Esophagus muscularis mucosa (tissue), 4 donors: ENCODE measurements at regions not wholly inside any gene's neighbourhood (a gene's known extent, or its start where the extent isn't known, plus 50 kb on each side); places are given as distances from the start of the nearest gene placed in this dataset.

Experiments used
- DNase-seq: peaks from one replicate; pipeline ENCODE4 v3.0.0-alpha.2; 2017; ENCODE audit errors: extremely low spot score
- H3K27ac ChIP-seq, 4 donors: fragments of 200-600 bp; sonication (generic); replicated peaks in 1 of 4; 1 replicate in 3 of 4; 2 replicates in 1 of 4; pipeline ENCODE4 v1.5.1; 2016 to 2019; ENCODE audit warnings: mild to moderate bottlenecking in 1 of 4
- H3K27me3 ChIP-seq, 4 donors: fragments of 200-600 bp; sonication (generic); one replicate each; pipeline versions ENCODE4 v1.5.1 to v1.6.0; 2016 to 2019
- H3K36me3 ChIP-seq, 4 donors: fragments of 200-600 bp; sonication (generic); one replicate each; pipeline ENCODE4 v1.5.1; 2016 to 2019
- H3K4me1 ChIP-seq, 4 donors: fragments of 200-600 bp; sonication (generic); one replicate each; pipeline ENCODE4 v1.5.1; 2016 to 2019
- H3K4me3 ChIP-seq, 4 donors: fragments of 200-600 bp; sonication (generic); 1 replicate in 2 of 4; 2 replicates in 2 of 4; pipeline ENCODE4 v1.5.1; 2016 to 2019; ENCODE audit warnings: mild to moderate bottlenecking in 4 of 4, moderate library complexity in 1 of 4
- H3K9me3 ChIP-seq, 4 donors: fragments of 200-600 bp; sonication (generic); 1 replicate in 3 of 4; 2 replicates in 1 of 4; pipeline ENCODE4 v1.5.1; 2016 to 2019
- CTCF ChIP-seq, 3 experiments: fragments of 200-600 bp in 2 of 3; fragments of 450-650 bp in 1 of 3; sonication (generic) in 2 of 3; IDR thresholded peaks; one replicate each; pipeline ENCODE4 v1.5.1; 2017 to 2019; ENCODE audit warnings: antibody characterized with exemption in 3 of 3, mild to moderate bottlenecking in 2 of 3, moderate library complexity in 1 of 3
- EP300 ChIP-seq: sonication (generic); formaldehyde crosslinking; IDR thresholded peaks from one replicate; pipeline ENCODE4 v1.6.1; 2017; ENCODE audit warnings: antibody characterized with exemption
- POLR2A ChIP-seq: fragments of 450-650 bp; IDR thresholded peaks from one replicate; pipeline ENCODE4 v1.6.1; 2017; ENCODE audit warnings: antibody characterized with exemption, moderate library complexity, mild to moderate bottlenecking, low read depth
- POLR2AphosphoS5 ChIP-seq, 2 donors: sonication (generic); formaldehyde crosslinking; IDR thresholded peaks; one replicate each; pipeline ENCODE4 v1.6.1; 2017; ENCODE audit warnings: antibody characterized with exemption in 2 of 2
- WGBS: methylation state at CpG from one replicate; pipeline ENCODE4 v1.1.5; 2018; 5-methylcytosine and 5-hydroxymethylcytosine counted together
- intact Hi-C: fragments of 100-400 bp; cut with DNase I; formaldehyde crosslinking; loops from one replicate; pipeline ENCODE4 v1.15.1; 2023

GRCh38 chr5:57600321-57600720 lies 117.7 kb upstream of the ACTBL2 start:
- TF ChIP-seq EP300 (no peak), POLR2AphosphoS5 (IDR thresholded peaks at IDR 0.05) (no peak), POLR2A (no peak), CTCF (IDR thresholded peaks at IDR 0.05) (no peak)
- 63% methylated on average over 1 of the region's 1 CpG for WGBS
- no peaks in the 10 kb centered on the region for H3K36me3 ChIP-seq

GRCh38 chr5:57598756-57599155 lies 116.1 kb upstream of the ACTBL2 start:
- H3K27ac ChIP-seq, result peak overlapping the region in 1 of 4 donors; percentile 19
- TF ChIP-seq EP300 (no peak), POLR2A (no peak), POLR2AphosphoS5 (IDR thresholded peaks at IDR 0.05) (no peak), CTCF (IDR thresholded peaks at IDR 0.05) (no peak)
- no peaks in the 10 kb centered on the region for H3K4me1 ChIP-seq
- WGBS, result 77% methylated on average over 3 of the region's 3 CpGs
- no peak overlapping the region for H3K4me3 ChIP-seq
- no peaks in the 10 kb centered on the region for H3K27me3 ChIP-seq
- no peaks in the 10 kb centered on the region for H3K9me3 ChIP-seq
- H3K36me3 ChIP-seq, result no peaks in the 10 kb centered on the region
- intact Hi-C loops, result no loop called here
- no peak for DNase-seq

More at GRCh38 chr5:57600321-57600720, 117.7 kb upstream of the ACTBL2 start:
- no peaks in the 10 kb centered on the region for H3K9me3 ChIP-seq
- no peaks in the 10 kb centered on the region for H3K27me3 ChIP-seq
- H3K4me1 ChIP-seq, result no peaks in the 10 kb centered on the region
- no peak for DNase-seq
- intact Hi-C loops, result no loop called here
- no peak overlapping the region for H3K27ac ChIP-seq
- no peak overlapping the region for H3K4me3 ChIP-seq

- Histone ChIP-seq H3K4me1 (no peaks in the 10 kb centered on the region), H3K27ac (peak overlapping the region in 1 of 4 donors; percentile 22), H3K36me3 (no peaks in the 10 kb centered on the region), H3K4me3 (no peak overlapping the region), H3K27me3 (no peaks in the 10 kb centered on the region), H3K9me3 (no peaks in the 10 kb centered on the region)
- TF ChIP-seq POLR2A, result no peak
- no peak for TF ChIP-seq POLR2AphosphoS5 (IDR thresholded peaks at IDR 0.05)
- TF ChIP-seq EP300, result no peak
- TF ChIP-seq CTCF (IDR thresholded peaks at IDR 0.05), result no peak
- intact Hi-C loops, result no loop called here
- over 99% methylated on average over 9 of the region's 10 CpGs for WGBS
- DNase-seq, result no peak
Measured at GRCh38 chr5:57598097-57598496, 115.5 kb upstream of the ACTBL2 start.

GRCh38 chr5:57595523-57595991 lies 112.9 kb upstream of the ACTBL2 start:
- intact Hi-C loops, result no loop called here
- no peaks in the 10 kb centered on the region for H3K27me3 ChIP-seq
- DNase-seq, result no peak
- no peaks in the 10 kb centered on the region for H3K4me1 ChIP-seq
- TF ChIP-seq POLR2AphosphoS5 (IDR thresholded peaks at IDR 0.05), result no peak
- TF ChIP-seq POLR2A, result no peak
- H3K9me3 ChIP-seq, result no peaks in the 10 kb centered on the region
- H3K36me3 ChIP-seq, result no peaks in the 10 kb centered on the region
- H3K4me3 ChIP-seq, result no peak overlapping the region
- WGBS, result 55% methylated on average over 1 of the region's 1 CpG
- no peak overlapping the region for H3K27ac ChIP-seq

- H3K4me1 ChIP-seq, result no peaks in the 10 kb centered on the region
- no peaks in the 10 kb centered on the region for H3K9me3 ChIP-seq
- no peaks in the 10 kb centered on the region for H3K27me3 ChIP-seq
- no peaks in the 10 kb centered on the region for H3K36me3 ChIP-seq
- 75% methylated on average over 6 of the region's 6 CpGs for WGBS
- no peak for DNase-seq
- no peak overlapping the region for H3K27ac ChIP-seq
- TF ChIP-seq POLR2AphosphoS5 (IDR thresholded peaks at IDR 0.05) (no peak), CTCF (IDR thresholded peaks at IDR 0.05) (no peak), POLR2A (no peak), EP300 (no peak)
- H3K4me3 ChIP-seq, result no peak overlapping the region
- intact Hi-C loops, result no loop called here
Measured at GRCh38 chr5:57594436-57594835, 111.8 kb upstream of the ACTBL2 start.
